Lung microvascular endothelial cell (primary cell): ENCODE measurements at regions not wholly inside any gene's neighbourhood (a gene's known extent, or its start where the extent isn't known, plus 50 kb on each side); places are given as distances from the start of the nearest gene placed in this dataset.
"Not testable (repeated sequence)": the region's sequence is repeated elsewhere in the genome, so short reads cannot be mapped to it uniquely, and the experiment has no call there.

Experiments
- DNase-seq, 2 donors: peaks; one replicate each; pipeline versions ENCODE4 v3.0.0 to v3.0.0-alpha.2; 2010; ENCODE audit warnings: low read depth in 2 of 2

DNA sequence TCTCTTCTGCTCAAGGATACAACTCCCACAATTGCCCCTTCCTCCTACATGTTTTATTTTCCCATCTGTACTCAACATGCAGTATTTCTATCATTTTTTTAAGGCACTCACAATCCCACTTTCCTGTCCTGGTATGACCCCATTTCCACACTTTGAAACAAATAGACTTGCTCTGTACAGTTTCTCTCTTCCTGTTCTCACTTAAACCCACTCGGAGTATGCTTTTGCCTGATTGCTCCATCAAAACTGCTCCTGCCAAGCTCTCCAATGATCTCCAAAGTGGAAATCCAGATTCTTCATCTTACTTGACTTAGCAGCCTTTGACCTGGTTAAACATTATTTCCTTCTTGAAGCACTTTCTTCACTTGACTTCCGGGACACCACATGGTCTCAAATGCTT is 384.5 kb downstream of the SEC23A start:
- DNase-seq: no peak

DNA sequence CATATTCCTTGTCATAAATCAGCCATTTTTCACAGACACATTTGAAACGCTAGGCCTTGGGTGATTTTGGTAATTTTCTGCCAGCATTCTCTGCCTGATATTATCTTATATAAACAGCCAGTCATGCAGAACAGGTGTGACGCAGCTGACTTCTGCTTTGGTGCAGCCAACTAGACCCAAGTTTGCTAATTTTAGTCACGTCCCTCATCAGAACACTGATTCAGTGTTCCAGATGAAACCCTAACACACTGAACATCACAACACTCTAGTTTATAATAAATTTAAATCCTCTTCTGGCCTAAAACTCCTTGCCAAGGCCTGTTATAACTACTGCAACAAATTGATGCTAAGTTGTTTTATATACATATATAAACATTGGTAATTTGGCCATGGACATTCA is 386.1 kb downstream of the SEC23A start:
- no peak for DNase-seq

DNA sequence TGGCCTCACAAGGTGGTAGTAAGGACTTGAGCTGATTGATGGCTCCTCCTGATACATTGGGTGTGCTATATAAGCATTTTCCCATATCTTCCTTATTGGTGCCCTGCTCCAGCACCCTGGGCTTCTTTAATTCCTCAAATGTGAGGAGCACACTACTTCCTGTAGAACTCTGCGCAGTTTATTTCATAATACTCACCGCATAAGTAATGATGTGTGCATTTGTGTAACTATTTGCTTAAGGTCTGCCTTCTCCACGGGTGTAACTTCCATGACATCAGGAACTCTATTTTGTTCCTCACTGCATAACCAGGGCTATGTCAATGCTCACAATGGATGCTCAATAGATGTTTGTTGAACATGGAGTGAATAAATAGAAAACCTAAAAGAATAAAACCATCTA is 392.2 kb downstream of the SEC23A start:
- no peak for DNase-seq

DNA sequence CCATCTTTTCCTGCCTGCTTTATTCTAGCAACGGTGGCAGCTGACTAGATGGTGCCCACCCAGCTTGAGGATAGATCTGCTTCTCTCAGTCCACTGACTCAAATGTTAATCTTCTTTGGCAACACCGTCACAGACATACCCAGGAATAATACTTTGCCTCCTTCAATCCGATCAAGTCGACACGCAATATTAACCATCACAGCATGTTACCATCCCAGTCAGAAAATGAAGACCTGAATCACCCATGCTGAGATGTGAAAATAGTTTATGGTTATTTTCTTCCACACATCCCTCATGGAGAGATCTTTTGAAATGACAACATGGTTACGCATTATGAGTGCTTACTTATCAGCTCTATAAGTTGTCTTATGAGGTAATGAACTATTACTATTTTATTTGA is 392.8 kb downstream of the SEC23A start:
- DNase-seq: no peak

DNA sequence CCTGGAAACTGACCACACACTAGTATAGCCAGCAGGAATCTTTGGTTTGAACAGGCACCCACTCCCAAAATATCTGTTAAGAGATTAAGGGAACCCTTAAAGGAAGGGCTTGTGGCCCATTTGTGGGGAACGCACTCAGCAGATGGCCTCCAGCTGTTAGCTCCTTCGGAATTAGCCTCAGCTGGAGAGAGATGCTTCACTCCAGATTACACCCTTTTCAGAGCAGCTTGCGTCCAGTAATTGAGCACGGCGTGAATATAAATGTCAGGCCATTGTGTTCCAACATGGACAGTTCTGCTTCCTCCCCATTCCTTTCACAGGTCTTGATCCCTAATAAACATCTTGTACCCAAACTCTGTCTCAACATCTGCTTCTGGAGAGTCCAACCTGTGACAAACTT is 397.8 kb downstream of the SEC23A start:
- no peak for DNase-seq

DNA sequence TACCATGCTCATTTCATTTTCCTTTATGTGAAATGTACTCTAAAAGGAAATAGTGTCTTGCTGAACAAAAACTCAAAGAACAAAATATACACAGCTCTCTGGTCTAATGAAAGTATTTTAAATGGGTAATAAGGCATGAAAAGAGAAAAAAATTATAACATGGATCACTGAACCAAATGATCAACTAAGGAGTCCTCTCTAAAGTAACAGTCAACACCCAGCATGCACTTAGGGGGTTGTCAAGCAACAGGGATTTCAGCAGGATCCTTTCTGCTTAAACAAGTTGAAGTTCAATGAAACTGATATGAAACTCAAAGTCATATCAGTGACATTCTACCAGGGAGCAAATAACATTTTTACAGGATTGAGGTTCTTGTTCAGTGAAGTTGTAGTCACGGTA is 398.8 kb downstream of the SEC23A start:
- no peak for DNase-seq

DNA sequence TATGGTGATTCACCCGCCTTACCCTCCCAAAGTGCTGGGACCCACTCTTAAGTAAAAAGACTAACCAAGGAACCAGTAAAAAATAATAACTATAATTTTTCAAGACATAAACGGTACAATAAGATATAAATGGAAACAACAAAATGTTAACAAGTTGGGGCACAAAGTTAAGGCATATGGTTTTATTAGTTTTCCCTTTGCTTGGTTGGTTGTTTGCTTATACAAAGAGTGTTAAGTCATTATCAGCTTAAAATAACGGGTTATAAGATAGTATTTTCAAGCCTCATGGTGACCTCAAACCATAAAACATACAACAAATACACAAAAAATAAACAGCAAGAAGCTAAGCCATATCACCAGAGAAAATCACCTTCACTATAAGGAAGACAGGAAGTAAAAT is 406.1 kb downstream of the SEC23A start:
- no peak for DNase-seq

DNA sequence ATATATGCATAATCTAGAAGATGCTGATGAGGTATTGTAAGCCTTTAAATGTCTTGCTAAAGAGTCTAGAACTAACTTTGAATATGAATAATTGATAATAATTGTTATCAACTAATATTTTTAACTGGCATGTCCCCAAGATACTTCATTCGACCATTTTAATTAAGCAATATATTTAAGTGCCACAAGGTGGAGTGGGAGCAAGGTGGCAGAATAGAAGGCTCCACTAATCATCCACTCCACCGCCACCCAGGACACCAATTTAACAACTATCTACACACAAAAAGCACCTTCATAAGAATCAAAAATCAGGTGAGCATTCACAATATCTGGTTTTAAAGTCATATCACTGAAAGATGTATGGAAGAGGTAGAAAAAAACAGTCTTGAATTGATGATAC is 409.6 kb downstream of the SEC23A start:
- no peak for DNase-seq

DNA sequence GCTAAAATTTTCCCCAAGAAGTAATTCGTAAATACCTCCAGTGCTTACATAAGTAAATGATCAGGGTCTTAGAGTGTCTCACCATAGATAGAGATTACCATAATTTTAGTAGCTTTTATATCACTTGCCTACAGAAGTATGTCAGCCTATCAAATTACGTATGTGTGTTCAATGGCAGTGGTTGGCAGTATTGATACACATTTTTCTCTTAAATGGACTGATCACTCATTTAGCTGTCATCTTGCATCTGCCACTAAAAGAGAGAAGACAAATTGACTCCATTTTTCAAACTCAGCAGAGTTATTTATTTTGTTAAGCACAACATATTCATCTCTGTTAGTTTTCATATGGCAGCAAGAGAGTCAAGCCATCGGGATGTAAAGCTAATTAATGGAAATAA is 413.1 kb upstream of the CLEC14A start:
- no peak for DNase-seq

DNA sequence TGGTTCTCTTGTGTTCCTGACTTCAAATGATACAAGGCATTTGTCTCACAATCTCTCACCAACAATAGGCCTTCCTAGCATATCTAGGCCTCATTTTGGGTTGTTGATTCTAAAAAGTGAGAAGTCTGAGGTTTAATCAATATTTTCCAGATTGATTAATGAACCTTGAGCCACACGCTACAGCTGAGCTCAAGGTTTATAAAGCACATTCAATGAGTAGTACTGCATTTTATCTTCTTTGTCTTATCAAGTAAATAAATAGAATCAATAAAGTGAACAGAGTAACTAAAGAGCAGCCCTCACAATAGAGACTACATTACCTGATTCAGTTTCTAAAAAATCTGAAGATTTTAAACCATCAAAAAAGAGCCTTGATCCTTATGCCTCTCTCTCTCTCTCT is 407.5 kb upstream of the CLEC14A start:
- DNase-seq: no peak

DNA sequence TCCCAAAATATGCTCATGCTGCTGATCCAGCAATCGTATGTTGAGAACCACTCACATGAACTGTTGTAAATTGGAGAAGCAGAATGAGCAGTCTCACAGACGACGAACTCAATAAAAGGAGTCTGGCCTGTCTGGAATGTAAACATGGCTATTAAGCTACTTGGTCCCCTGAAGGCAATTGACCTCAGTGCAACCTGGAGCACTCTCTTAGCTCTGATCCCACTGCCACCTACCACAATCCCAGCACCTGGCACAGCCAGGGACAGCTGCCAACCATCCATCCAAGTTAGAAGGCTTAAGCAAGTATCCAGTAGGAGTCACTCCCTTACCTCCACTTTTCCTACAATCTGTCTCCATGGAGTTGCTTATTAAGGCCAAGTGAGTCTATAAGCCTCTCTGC is 406.9 kb upstream of the CLEC14A start:
- DNase-seq: no peak

DNA sequence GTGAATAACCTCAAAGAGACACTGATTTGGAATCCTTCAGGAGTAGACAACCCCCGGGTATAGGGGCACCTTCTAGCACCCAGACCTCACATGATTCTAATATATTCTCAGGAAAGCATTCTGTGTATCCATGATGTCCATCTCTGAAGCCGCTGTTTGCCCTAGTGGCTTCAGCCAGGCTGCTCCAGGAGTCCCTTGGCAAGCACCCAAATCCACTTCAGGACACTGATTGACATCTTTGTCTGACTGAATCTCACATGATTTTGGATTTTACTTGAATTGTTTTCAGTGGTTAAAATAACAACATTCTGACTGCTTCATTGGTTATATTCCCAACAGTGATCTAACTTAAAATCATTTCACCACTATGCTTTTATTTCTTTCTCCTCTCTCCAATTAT is 390.5 kb upstream of the CLEC14A start:
- DNase-seq: no peak

DNA sequence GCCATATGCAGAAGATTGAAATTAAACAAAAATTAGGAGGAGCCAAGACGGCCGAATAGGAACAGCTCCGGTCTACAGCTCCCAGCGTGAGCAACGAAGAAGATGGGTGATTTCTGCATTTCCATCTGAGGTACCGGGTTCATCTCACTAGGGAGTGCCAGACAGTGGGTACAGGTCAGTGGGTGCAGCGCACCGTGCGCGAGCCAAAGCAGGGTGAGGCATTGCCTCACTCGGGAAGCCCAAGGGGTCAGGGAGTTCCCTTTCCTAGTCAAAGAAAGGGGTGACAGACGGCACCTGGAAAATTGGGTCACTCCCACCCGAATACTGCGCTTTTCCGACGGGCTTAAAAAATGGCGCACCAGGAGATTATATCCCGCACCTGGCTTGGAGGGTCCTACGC is 379.0 kb upstream of the CLEC14A start:
- not testable (repeated sequence) for DNase-seq

DNA sequence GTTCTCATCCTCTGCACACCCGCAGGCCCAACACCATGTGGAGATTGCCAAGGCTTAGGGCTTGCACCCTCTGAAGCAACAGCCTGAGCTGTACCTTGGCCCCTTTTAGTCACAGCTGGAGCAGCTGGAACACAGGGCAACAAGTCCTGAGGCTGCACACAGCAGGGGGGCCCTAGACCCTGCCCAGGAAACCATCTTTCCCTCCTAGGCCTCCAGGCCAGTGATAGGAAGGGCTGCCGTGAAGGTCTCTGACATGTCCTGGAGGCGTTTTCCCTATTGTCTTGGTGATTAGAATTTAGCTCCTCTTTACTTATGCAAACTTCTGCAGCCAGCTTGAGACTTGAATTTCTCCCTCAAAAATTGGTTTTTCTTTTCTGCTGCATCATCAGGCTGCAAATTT is 373.5 kb upstream of the CLEC14A start:
- DNase-seq: no peak

DNA sequence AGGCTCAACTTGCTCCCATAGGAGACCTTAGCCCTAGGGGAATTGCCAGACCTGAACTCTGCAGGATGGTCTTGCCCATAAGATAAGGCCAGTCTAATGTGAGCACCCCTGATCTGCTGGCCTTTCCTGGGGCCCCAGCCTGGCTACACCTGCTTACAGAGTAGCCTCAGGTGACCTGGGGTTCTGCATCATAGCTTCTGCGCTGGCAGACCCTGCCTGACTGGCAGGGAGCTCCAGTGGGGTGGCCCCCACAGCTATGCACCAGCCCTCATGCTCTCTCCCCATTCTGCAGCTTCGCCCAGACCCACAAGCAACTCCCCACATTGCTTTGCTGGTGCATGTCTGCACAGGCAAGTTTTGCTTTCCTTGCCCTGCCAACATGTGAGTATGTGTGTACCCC is 371.3 kb upstream of the CLEC14A start:
- DNase-seq: no peak

DNA sequence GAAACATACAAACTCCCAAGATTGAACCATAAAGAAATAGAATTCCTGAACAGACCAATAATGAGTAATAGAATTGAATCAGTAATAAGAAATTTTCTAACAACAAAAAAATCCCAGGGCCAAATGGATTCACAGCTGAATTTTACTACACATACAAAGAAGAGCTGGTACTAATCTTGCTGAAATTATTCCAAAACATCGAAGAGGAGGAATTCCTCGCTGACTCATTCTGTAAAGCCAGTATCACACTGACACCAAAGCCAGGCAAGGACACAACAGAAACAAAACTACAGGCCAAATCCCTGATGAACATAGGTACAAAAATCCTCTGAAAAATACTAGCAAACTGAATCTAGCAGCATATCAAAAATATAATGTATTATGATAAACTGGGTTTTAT is 367.8 kb upstream of the CLEC14A start:
- no peak for DNase-seq

DNA sequence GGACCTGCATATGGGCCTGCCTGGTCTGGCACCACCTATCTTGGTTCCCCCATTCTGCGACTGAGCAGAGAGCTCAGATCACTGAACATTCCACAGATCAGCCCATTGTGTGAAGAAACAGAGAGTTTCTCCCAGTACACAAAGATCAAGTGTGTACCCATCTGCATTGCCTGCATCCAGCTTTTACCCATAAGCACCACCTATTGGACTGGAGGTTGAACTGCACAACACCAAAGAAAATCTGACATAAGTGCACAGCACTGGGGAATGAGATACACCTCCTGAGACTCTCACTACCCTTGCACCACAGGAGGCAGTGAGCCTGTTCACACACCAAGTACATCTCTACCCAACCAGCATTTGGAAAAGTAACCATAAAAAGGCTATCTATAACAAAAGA is 362.6 kb upstream of the CLEC14A start:
- DNase-seq: peak in 1 of 2 donors; percentile 4

DNA sequence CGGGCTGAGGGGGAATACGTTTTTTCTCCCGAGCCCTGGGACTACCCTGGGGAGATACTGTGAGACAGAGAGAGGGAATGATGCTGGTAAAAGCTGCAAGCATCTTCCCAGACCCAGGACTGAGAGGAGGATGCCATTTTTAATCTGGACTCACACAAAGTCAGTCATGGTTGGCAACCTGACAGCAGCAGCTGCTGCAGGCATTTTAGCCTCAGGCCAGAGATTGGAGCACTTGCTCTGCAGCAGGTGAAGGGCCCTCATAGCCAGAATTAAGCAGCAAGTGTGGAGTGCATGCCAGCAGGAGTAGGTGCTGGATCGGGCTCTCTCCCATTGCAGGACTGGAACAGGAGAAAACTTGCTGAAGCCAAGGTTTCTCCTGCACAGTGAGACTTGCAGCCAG is 361.1 kb upstream of the CLEC14A start:
- DNase-seq: no peak

DNA sequence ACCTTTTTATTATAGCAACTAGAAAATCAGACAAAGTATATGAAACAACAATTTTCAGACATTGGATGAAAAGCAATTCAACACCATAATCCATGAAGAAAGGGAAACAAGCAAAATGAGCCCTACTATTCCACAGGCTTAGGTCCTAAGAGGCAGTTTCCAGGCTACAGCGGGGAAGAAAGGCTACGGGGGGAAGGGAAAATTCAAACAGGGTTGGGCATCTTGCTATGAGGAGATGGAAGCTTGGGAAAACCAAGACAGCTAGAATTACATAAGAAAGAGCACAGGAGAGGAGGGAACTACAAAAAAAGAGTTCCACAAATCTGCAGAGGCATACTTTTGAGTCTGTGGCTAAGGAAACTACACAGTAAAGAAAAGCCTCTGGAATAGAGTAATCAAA is 356.0 kb upstream of the CLEC14A start:
- DNase-seq: no peak

DNA sequence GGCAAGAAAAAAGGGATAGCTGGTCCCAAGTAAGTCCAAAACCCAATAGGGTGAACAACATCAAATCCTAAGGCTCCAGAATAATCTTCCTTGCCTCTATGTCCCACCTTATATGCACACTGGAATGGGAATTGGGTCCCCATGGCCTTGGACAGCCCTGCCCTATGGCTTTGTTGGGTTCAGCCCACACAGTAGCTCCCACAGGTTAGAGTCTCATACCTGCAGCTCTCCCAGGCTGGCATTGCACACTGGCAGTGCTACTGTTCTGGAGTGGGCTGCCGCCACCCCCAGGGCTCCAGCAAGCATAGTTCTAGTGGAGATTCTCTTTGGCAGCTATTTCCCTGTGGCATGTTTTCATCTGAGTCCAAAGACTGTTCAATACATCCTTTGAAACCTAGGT is 352.4 kb upstream of the CLEC14A start:
- DNase-seq: no peak

DNA sequence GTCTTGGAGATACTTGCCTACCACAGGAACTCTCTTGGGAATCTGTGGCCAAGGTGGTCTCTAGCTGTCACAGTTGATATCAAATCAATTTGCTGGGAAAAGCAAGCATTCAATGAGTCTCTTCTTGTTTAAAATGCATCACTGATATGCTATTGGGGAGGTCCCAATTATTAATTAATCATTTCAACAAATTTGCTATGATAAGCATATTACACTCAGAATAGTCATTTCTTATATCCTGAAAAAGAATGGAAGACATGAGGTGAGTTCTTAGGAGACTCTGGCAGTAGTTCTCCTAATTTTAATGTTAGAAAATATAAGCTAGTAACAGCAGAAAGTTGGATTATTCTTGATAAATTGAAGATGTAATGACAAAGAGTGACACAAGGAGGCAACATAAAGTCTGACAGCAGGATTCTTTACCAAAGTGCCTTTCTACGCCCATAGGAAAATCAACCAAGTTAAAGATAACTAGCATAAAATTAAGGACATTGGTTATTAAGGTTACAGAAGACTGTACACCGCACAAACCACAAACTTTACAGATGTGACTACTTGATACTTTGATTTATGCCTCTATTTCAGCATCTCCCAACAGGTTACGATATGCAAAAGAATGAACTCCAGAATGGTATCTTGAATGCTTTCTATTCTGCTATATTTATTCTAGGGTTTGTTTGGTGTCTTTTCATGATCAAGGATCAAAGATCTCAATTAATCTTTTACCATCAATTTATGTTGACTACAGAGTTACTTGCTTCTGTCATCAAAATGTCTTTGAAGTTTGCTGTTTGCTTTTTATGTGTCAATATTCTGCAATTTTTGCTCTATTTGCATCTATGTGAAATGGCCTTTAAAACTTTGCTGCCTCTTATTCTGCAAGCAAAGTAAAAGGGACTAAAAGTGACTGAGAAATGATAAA is 349.6 kb upstream of the CLEC14A start:
- peak; percentile 10 to 19 for DNase-seq

DNA sequence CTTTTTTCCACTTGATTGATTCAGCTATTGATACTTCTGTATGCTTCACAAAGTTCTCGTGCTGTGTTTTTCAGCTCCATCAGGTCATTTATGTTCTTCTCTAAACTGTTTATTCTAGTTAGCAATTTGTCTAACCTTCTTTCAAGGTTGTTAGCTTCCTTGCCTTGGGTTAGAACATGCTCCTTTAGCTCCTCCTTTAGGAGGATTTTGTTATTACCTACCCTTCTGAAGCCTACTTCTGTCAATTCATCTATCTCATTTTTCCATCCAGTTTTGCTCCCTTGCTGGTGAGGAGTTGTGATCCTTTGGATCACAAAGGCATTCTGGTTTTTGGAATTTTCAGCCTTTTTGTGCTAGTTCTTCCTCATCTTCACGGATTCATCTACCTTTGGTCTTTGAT is 344.7 kb upstream of the CLEC14A start:
- DNase-seq: peak; percentile 49 to 78

DNA sequence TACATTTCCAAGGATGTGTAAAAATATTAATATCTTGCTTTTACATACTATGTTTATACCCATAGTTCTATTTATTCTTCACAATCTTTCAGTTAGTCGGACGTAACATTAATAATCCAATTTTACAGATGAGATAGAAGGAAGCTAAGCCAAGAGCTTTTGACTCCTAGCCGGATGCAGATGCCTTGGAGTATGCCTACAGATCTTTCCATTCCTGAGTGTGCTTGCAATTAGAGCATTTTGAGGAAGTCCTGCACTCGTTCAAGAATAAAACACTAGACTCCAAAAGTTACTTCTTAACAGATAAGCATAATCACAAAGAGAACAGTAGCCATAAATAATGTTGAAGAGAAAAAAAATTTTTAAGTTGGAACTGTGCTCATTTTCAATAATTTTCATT is 337.6 kb upstream of the CLEC14A start:
- peak in 1 of 2 donors; percentile 6 for DNase-seq
